H4 (cell line): ENCODE measurements at regions not wholly inside any gene's neighbourhood (a gene's known extent, or its start where the extent isn't known, plus 50 kb on each side); places are given as distances from the start of the nearest gene placed in this dataset.

Experiments used
- DNase-seq: peaks from one replicate; pipeline ENCODE4 v3.0.0-alpha.2; 2015; ENCODE audit warnings: low spot score

DNA sequence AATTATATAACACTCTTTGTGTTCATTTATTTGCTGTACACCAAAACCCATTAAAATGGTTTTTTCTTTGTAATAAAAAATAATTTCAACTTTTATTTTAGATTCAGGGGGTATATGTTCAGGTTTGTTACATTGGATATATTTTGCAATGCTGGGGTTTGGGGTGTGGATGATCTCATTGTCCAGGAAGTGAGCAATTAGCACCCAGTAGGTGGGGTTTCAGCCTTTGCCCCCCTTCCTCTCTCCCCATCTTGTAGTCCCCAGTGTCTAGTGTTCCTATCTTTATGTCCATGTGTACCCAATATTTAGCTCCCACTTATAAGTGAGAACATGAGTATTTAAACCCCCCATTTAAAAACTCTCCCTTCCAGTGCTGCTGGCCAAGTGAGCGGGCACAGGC is 184.6 kb downstream of the RHOU start:
- no peak for DNase-seq

GRCh38 chr1:228920831-228921230 is 185.6 kb downstream of the RHOU start:
- DNase-seq = no peak

GRCh38 chr1:228921481-228921880 is 186.2 kb downstream of the RHOU start:
- DNase-seq = no peak

GRCh38 chr1:228922722-228923376 is 187.6 kb downstream of the RHOU start:
- no peak for DNase-seq

- peak; percentile 70 for DNase-seq
These were observed 188.9 kb downstream of the RHOU start for GRCh38 chr1:228923973-228924686.

GRCh38 chr1:228925691-228926090 is 190.4 kb downstream of the RHOU start:
- no peak for DNase-seq

GRCh38 chr1:228927421-228927820 is 192.1 kb downstream of the RHOU start:
- no peak for DNase-seq

GRCh38 chr1:228927946-228928898 is 192.9 kb downstream of the RHOU start:
- no peak for DNase-seq

GRCh38 chr1:228929476-228930027 is 194.3 kb downstream of the RHOU start:
- DNase-seq = no peak

DNA sequence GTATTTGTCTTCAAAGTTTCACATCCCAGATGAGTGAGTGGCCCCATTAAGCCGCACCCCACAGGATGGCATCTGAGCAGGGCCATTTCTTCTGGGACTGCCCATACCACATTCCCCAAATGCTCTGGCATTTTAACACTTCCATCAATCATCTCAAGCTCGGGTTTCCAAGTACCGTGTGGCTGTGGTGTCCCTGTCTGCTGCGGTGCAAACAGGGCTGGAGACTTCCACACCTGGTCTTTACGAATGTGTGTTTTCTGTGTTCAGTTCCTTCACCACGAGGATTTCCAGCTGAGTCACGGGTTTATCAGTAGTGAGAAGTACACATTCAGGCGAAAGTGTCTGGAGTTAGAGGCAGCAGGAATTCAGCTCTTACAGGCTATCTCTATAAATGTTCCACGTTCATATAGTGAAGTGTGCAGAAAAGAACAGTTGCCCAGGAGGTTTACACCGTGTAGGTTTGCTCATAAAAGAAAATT is 195.2 kb downstream of the RHOU start:
- no peak for DNase-seq

DNA sequence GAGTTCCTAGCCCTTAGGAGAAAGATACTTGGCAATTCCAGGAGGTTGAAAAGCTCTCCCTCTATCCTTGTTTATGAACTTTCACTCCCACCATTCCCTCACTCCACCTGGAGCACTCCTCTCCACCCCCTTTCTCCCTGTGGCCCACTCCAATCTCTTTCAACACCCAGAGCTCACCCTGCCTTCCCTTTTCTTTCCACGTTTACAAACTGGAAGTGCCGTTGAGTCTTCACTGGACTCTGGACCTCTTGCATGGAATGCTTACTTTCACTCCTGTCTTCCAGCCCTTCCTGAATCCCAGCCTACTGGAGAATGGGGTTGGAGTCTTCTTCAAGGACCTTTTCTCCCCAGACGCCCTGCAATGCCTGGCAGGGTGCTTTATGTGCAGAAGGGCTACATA is 198.5 kb downstream of the RHOU start:
- no peak for DNase-seq

GRCh38 chr1:228935198-228935663 is 200.0 kb downstream of the RHOU start:
- no peak for DNase-seq

GRCh38 chr1:228935855-228936727 is 200.8 kb downstream of the RHOU start:
- DNase-seq = no peak

GRCh38 chr1:228936881-228937280 is 201.6 kb downstream of the RHOU start:
- no peak for DNase-seq

DNA sequence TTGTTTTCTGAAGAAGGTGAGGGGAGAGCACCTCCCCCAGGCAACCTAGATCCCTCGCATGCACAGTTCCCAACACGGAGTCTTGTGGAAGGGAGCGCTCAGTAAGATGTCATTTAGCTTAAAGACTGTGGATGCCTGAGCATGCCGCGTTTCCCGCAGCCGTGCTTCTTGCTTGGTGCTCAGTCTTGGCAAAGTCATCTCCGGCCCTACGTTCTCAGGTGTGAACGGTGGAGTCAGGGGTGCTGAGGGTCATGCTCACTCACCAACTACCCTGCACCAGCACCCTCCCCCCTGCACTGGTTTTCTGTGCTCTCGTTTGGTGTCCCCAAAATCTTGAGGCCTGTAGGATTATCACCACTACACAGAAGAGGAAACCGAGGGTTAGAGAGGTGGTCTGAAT is 202.1 kb downstream of the RHOU start:
- DNase-seq = no peak

- no peak for DNase-seq
These were observed 202.7 kb downstream of the RHOU start for GRCh38 chr1:228937851-228938536.

DNA sequence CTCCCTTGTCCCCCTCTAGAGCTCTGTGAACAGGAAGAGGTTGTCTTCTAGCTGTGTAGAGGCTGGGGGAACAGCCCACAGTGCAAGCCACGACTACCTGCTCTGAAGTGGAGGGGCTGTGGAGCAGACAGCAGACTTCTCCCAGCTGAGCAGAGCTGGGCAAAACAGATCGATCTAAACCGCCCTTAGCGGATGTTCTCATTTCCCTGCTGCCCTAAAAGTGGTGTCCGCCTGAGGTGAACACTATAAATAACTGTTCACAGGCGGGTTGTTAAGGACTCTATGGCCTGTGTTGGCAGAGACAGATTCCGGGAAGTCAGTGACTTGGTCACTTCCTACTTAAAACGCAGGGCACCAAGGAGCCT is 203.2 kb downstream of the RHOU start:
- DNase-seq = no peak

- no peak for DNase-seq
These were observed 203.9 kb downstream of the RHOU start for GRCh38 chr1:228939001-228939691.

GRCh38 chr1:228939881-228940392 is 204.7 kb downstream of the RHOU start:
- no peak for DNase-seq

- DNase-seq = no peak
These were observed 205.2 kb downstream of the RHOU start for GRCh38 chr1:228940526-228940925.
